Activated naive CD4-positive, alpha-beta T cell treated with anti-CD3 and anti-CD28 coated beads, Interleukin-2, amount 50 U/mL, for 72 hours (primary cell): ENCODE measurements at regions not wholly inside any gene's neighbourhood (a gene's known extent, or its start where the extent isn't known, plus 50 kb on each side); places are given as distances from the start of the nearest gene placed in this dataset.

Source experiments
- ATAC-seq, 2 donors: fragments of 150-1000 bp; cut with Tn5 transposase; 2 replicates each; pipeline ENCODE4 v1.10.0; 2021; ENCODE audit warnings: mild to moderate bottlenecking in 2 of 2, moderate library complexity in 2 of 2
- DNase-seq, 2 donors: peaks; one replicate each; pipeline ENCODE4 v3.0.0; 2021 to 2022; ENCODE audit warnings: low spot score in 2 of 2
- H3K27ac Mint-ChIP-seq, 2 donors: one replicate each; pipeline ENCODE4 v1.8.0; 2022; ENCODE audit warnings: mild to moderate bottlenecking in 2 of 2, mixed read lengths in 2 of 2
- H3K36me3 Mint-ChIP-seq, 2 donors: one replicate each; pipeline ENCODE4 v1.8.0; 2022; ENCODE audit warnings: mixed read lengths in 2 of 2
- H3K9me3 Mint-ChIP-seq, 2 donors: one replicate each; pipeline ENCODE4 v1.8.0; 2022; ENCODE audit warnings: mixed read lengths in 2 of 2

GRCh38 chr6:137725949-137726348, 141.1 kb upstream of the TNFAIP3 start:
- peak in 1 of 2 donors; percentile 35 for ATAC-seq
- Mint-ChIP-seq H3K36me3 (no peaks in the 10 kb centered on the region), H3K27ac (no peak overlapping the region)

DNA sequence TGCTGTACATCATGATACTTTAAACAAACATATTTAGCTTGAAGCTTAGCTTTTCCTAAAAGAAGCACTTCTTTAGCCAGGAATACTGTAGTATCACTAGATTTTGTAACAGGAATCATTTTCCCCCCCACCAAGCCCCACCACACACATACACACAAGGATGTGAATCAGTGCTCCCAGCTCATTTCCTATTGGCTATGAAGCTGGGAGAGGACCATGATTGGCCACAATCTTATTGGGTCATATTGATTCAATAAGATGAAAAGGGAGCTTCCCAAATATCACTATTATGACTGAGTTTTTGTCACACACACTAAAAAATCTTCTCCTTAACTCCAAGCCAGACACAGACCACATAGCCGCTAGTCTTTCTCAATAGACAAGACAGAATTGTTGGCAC, 140.5 kb upstream of the TNFAIP3 start:
- Mint-ChIP-seq H3K9me3 (no peaks in the 10 kb centered on the region), H3K36me3 (no peaks in the 10 kb centered on the region), H3K27ac (no peak overlapping the region)
- DNase-seq = no peak
- ATAC-seq = no peak

More at GRCh38 chr6:137725949-137726348, 141.1 kb upstream of the TNFAIP3 start:
- no peak for DNase-seq
- no peaks in the 10 kb centered on the region for H3K9me3 Mint-ChIP-seq

DNA sequence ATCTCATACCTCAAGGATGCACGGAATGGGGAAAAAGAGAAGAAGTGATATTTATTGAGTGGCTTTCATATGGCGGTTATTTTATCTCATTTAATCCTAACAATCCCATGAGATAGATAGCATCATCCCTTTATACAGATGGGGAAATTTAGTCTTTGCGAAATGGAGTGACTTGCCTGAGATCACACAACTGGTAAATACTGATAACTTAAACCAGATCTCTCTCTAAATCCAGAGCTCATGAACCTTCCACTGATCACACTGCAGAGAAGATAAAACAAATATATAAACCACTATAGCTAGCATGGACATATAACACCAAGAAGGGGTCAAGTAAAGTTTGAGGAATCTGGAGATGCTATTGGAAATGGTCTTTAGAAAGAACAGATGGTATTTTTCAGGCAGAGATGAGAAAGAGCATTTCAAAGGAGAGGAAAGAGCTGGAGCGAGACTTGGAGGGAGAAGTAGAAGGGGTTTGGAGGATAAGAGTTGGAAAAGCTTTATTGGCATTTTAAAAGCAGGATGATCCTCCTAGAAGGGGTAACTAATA, 139.8 kb upstream of the TNFAIP3 start:
- H3K9me3 Mint-ChIP-seq = no peaks in the 10 kb centered on the region
- no peak for ATAC-seq
- H3K36me3 Mint-ChIP-seq = no peaks in the 10 kb centered on the region
- DNase-seq = no peak
- H3K27ac Mint-ChIP-seq = no peak overlapping the region

- no peak overlapping the region for H3K27ac Mint-ChIP-seq
- no peaks in the 10 kb centered on the region for H3K36me3 Mint-ChIP-seq
- H3K9me3 Mint-ChIP-seq = no peaks in the 10 kb centered on the region
- DNase-seq (no peak), ATAC-seq (no peak)
Observed at GRCh38 chr6:137728386-137729349, 138.4 kb upstream of the TNFAIP3 start.

GRCh38 chr6:137729866-137730629, 137.0 kb upstream of the TNFAIP3 start:
- no peaks in the 10 kb centered on the region for H3K36me3 Mint-ChIP-seq
- no peaks in the 10 kb centered on the region for H3K9me3 Mint-ChIP-seq
- DNase-seq = no peak
- no peak overlapping the region for H3K27ac Mint-ChIP-seq
- no peak for ATAC-seq

DNA sequence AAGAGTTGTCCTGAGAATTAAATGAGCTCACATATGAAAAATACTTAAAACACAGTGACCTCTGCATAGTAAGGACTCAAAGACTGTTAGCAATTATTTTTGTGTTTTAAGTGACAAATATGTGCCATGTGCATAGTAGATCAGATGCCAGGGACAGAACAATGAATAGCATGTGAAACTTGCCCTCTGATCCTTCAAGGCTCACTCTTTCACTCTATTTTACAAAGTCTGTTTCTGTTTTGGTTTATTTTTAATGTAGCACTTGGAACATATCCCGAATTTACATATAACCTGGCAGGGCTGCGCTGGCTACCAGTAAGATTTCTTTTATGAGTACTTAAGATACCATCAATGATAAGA, 135.5 kb upstream of the TNFAIP3 start:
- DNase-seq = no peak

GRCh38 chr6:137731960-137732616, 135.0 kb upstream of the TNFAIP3 start:
- Mint-ChIP-seq H3K27ac (no peak overlapping the region), H3K9me3 (no peaks in the 10 kb centered on the region), H3K36me3 (no peaks in the 10 kb centered on the region)
- ATAC-seq = no peak
- no peak for DNase-seq

More for the DNA sequence above, 135.5 kb upstream of the TNFAIP3 start:
- no peak for ATAC-seq
- no peaks in the 10 kb centered on the region for H3K36me3 Mint-ChIP-seq
- H3K27ac Mint-ChIP-seq = no peak overlapping the region
- H3K9me3 Mint-ChIP-seq = no peaks in the 10 kb centered on the region

DNA sequence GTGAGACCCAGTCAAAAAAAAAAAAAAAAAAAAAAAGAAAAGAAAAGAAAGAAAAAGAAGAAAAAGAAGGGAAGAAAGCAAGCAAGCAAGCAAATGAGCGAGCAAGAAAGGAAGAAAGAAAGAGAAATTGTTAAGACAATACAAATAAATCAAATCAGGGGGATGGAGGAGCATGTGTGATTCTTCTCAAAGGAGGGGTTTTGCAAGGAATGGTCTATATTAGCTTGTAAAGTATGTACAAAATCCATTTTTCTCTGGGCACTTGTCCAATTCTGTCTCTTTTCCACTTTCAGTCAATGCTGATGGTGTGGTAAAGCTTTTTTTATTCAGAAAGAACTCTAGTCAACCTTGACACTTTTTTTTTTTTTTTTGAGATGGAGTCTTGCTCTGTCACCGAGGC, 133.7 kb upstream of the TNFAIP3 start:
- no peaks in the 10 kb centered on the region for H3K9me3 Mint-ChIP-seq
- no peaks in the 10 kb centered on the region for H3K36me3 Mint-ChIP-seq
- H3K27ac Mint-ChIP-seq = no peak overlapping the region
- ATAC-seq (no peak), DNase-seq (no peak)

DNA sequence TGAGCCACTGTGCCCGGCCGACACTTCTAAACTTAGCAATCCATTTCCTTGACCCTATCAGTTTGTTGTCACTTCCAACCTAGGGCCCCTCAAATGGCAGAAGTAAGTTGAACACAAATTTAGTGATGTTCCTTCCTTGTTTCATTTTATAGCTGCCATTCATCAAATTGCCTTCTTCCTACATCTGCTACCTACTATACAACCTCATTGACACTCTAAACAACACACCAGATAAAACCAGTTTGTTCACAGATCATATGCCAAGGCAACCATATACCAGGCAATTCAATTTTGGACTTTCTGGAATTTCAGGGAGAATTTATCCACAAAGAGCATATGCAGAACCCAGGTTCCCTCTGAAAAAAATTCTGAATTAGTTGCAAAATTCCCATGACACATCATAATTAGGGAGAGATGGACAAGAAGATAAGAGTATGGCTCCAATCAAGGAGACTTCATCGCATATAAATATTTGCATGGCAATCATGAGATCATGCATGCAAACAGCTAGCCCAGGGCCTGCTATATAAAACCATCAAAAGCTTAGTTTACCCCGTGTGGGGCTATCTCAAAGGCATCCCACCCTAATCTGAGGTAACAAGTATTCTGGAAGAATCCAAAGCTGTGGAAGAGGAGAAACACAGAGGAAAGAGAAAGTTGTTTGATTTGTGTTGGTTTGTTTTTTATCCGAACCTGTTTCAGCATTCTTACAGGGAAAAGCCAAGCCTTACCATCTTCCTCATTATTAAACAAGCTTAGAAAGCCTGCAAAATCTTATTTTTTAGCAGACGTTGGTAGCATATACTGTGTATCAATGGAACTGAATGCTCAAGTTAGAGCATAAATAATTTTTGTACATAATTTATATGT, 132.8 kb upstream of the TNFAIP3 start:
- ATAC-seq (no peak), DNase-seq (no peak)
- H3K36me3 Mint-ChIP-seq = no peaks in the 10 kb centered on the region
- no peak overlapping the region for H3K27ac Mint-ChIP-seq
- H3K9me3 Mint-ChIP-seq = no peaks in the 10 kb centered on the region

DNA sequence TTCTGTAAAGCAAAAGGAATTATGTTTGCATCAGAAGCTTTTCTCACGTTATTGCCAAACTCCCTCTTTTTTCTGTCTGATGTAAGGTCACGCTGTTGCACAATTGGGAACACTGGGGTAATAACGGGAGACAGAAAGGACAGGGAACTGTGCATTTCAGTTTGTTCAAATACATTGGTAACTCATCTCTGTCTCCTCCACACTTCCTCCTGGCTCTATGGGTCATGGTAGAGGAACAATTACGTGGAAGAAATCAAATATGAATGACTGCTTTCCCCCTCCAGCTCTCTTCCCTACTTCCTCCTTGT, 132.2 kb upstream of the TNFAIP3 start:
- no peaks in the 10 kb centered on the region for H3K9me3 Mint-ChIP-seq
- no peak for ATAC-seq
- no peak for DNase-seq
- H3K36me3 Mint-ChIP-seq = no peaks in the 10 kb centered on the region
- H3K27ac Mint-ChIP-seq = no peak overlapping the region

DNA sequence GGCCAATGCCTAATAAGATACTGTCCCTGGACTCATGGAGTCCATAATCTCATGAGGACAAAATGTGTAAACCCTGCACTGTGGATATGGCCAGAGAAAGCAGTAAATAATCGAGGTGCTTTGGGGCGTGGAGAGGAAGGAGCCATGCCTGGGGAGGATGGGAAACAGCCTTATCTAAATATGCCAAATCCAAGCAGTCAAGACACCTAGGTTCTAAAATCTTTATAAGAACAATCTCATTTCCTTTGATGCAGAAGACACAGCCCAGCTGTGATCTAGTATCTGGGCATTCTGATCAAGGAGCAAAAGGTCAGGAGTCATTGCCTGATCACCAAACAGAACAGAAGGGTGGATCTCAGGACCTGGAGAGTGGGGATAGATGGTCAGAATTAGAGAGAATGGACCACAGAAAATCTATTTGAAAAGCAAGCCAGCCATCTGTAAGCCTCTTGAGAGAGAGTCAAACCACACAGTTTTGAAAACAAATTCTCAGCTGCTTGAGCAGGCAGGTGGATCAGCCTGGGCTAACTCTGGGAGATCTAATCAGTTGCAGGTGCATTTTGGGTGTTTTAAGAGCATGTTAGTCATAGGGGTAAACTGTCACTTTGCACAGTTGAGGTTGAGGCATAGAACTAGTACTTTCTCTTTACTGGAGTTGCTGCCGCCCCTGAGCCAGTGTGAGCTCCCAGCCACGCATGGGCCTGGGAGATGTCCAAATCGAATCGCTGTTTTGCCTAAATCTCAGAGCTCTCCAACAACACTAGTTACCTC, 130.8 kb upstream of the TNFAIP3 start:
- H3K27ac Mint-ChIP-seq = peak overlapping the region in 1 of 2 donors; percentile 19
- no peaks in the 10 kb centered on the region for H3K36me3 Mint-ChIP-seq
- DNase-seq = no peak
- peak; percentile 82 to 92 for ATAC-seq
- H3K9me3 Mint-ChIP-seq = peaks cover 0 to 3% of the 10 kb centered on the region in 2 donors

DNA sequence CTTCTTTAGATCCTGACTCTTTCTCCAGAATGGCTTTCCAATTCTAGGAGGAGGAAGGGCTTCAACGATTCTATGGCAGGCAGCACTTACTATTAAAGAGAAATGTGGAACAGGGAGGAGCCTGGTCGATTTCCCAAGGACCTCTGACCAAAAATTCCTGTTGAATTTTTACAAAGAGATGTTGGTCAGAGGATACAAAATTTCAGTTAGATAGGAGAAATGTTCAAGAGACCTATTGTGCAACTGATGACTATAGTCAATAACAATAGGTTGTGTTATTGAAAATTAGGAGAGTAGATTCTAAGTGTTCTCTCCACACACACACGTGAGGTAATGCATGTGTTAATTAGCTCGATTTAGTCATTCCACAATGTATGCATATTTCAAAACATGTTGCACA, 130.1 kb upstream of the TNFAIP3 start:
- Mint-ChIP-seq H3K27ac (peak overlapping the region in 1 of 2 donors; percentile 19), H3K9me3 (peaks cover 0 to 3% of the 10 kb centered on the region in 2 donors), H3K36me3 (no peaks in the 10 kb centered on the region)
- DNase-seq (no peak), ATAC-seq (no peak)

- DNase-seq = no peak
- no peak overlapping the region for H3K27ac Mint-ChIP-seq
- peaks cover 0 to 3% of the 10 kb centered on the region in 2 donors for H3K9me3 Mint-ChIP-seq
- no peaks in the 10 kb centered on the region for H3K36me3 Mint-ChIP-seq
- peak in 1 of 2 donors; percentile 43 for ATAC-seq
Observed at GRCh38 chr6:137737836-137738596, 129.0 kb upstream of the TNFAIP3 start.

DNA sequence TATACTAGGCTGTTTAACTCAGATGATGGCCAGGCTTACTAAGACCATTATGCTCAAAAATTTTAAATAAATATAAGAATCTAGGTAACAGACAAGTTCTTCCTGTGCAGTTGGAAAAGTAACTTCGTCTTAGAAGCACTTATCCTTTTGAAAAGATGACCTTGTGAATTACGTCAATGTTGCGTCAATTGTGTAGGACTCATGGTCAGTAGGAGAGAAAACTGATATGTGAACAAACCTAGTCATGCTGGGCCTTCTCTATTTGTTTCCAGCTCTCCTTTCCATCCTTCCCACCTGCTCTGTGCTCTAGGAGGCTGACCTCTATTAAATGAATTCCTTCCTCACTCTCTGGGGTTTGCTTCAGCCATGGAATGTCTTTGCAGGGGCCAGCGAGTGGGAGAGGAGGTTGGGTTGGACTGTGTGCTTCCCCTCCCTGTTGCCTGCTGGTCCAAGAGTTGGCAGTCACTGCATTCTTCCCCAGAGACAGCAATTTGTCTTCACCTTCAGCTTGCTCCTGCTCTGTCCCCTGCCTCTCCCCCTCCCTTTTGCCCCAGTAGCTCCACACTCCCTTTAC, 128.0 kb upstream of the TNFAIP3 start:
- DNase-seq (no peak), ATAC-seq (no peak)
- H3K9me3 Mint-ChIP-seq = peaks cover 0 to 3% of the 10 kb centered on the region in 2 donors
- no peak overlapping the region for H3K27ac Mint-ChIP-seq
- H3K36me3 Mint-ChIP-seq = no peaks in the 10 kb centered on the region

- H3K36me3 Mint-ChIP-seq = no peaks in the 10 kb centered on the region
- peaks cover 0 to 3% of the 10 kb centered on the region in 2 donors for H3K9me3 Mint-ChIP-seq
- DNase-seq (no peak), ATAC-seq (no peak)
- no peak overlapping the region for H3K27ac Mint-ChIP-seq
Observed at GRCh38 chr6:137739544-137739943, 127.5 kb upstream of the TNFAIP3 start.
